ENCODE measurements at regions not wholly inside any gene's neighbourhood (a gene's known extent, or its start where the extent isn't known, plus 50 kb on each side); places are given as distances from the start of the nearest gene placed in this dataset.
"Not testable (repeated sequence)": the region's sequence is repeated elsewhere in the genome, so short reads cannot be mapped to it uniquely, and the experiment has no call there.

GRCh38 chr1:166384948-166385347 lies 218.1 kb upstream of the FAM78B start:
- TF ChIP-seq, protein P1, sequence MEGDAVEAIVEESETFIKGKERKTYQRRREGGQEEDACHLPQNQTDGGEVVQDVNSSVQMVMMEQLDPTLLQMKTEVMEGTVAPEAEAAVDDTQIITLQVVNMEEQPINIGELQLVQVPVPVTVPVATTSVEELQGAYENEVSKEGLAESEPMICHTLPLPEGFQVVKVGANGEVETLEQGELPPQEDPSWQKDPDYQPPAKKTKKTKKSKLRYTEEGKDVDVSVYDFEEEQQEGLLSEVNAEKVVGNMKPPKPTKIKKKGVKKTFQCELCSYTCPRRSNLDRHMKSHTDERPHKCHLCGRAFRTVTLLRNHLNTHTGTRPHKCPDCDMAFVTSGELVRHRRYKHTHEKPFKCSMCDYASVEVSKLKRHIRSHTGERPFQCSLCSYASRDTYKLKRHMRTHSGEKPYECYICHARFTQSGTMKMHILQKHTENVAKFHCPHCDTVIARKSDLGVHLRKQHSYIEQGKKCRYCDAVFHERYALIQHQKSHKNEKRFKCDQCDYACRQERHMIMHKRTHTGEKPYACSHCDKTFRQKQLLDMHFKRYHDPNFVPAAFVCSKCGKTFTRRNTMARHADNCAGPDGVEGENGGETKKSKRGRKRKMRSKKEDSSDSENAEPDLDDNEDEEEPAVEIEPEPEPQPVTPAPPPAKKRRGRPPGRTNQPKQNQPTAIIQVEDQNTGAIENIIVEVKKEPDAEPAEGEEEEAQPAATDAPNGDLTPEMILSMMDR (conservative IDR thresholded peaks at IDR 0.05; ENCODE audit: low read length) = no peak
- H3K4me3 ChIP-seq (ENCODE audit: low read length) = no peak overlapping the region
- DNase-seq (ENCODE audit: low read depth) = no peak

GRCh38 chr1:166390366-166391033 lies 223.7 kb upstream of the FAM78B start:
- TF ChIP-seq, protein P1 (conservative IDR thresholded peaks at IDR 0.05; ENCODE audit: low read length) = no peak
- H3K4me3 ChIP-seq (ENCODE audit: low read length) = no peak overlapping the region
- no peak for DNase-seq (ENCODE audit: low read depth)

- no peak for DNase-seq (ENCODE audit: low read depth)
- TF ChIP-seq, protein P1 (conservative IDR thresholded peaks at IDR 0.05; ENCODE audit: low read length) = no peak
- no peak overlapping the region for H3K4me3 ChIP-seq (ENCODE audit: low read length)
Observed at GRCh38 chr1:166391279-166392066, 224.7 kb upstream of the FAM78B start.

DNA sequence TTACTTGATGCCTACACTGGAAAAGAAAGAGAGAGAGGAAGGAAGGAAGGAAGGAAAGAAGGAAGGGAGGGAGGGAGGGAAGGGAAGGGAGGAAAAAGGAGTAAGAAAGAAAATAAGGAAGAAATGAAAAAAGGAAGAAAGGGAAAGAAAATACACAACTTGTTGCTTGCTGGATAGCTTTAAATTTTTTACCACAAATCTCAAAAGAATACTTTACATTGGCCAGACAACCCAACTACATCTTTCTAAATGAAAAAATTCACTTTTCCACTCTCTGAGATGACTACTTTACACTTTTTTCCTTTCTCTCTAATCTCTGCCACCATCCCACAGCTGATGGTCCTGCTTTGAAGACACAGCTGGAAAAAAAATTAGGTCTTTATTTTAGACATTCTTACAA lies 228.9 kb upstream of the FAM78B start:
- no peak for DNase-seq (ENCODE audit: low read depth)
- TF ChIP-seq, protein P1 (conservative IDR thresholded peaks at IDR 0.05; ENCODE audit: low read length) = no peak
- H3K4me3 ChIP-seq (ENCODE audit: low read length) = no peak overlapping the region

- H3K4me3 ChIP-seq (ENCODE audit: low read length); DNase-seq (ENCODE audit: low read depth): not testable (repeated sequence)
Observed at GRCh38 chr1:166409253-166410082, 242.7 kb upstream of the FAM78B start.

DNA sequence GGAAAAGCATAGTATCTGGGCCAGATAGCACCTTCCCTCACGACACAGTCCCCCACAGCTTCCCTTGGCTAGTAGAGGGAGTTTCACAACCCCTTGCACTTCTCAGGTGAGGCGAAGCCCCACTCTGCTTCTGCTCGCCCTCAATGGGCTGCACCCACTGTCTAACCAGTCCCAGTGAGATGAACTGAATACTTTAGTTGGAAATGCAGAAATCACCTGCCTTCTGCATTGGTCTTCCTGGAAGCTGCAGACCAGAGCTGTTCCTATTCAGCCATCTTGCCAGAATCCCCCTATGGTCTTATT lies 243.2 kb upstream of the FAM78B start:
- TF ChIP-seq, protein P1 (conservative IDR thresholded peaks at IDR 0.05; ENCODE audit: low read length) = no peak
- H3K4me3 ChIP-seq (ENCODE audit: low read length) = no peak overlapping the region
- no peak for DNase-seq (ENCODE audit: low read depth)

- not testable (repeated sequence) for DNase-seq (ENCODE audit: low read depth); H3K4me3 ChIP-seq (ENCODE audit: low read length)
Observed at GRCh38 chr1:166416831-166417230, 250.0 kb upstream of the FAM78B start.

Measured in AG10803 (cell line).